Stimulated activated CD8-positive, alpha-beta memory T cell treated with anti-CD3 and anti-CD28 coated beads, Interleukin-4, amount 100 ng/mL, for 24 hours (primary cell): ENCODE measurements at regions not wholly inside any gene's neighbourhood (a gene's known extent, or its start where the extent isn't known, plus 50 kb on each side); places are given as distances from the start of the nearest gene placed in this dataset.
"Not testable (repeated sequence)": the region's sequence is repeated elsewhere in the genome, so short reads cannot be mapped to it uniquely, and the experiment has no call there.

ENCODE experiments used
- DNase-seq: peaks from one replicate; pipeline ENCODE4 v3.0.0-alpha.2; 2020; ENCODE audit warnings: low read depth

DNA sequence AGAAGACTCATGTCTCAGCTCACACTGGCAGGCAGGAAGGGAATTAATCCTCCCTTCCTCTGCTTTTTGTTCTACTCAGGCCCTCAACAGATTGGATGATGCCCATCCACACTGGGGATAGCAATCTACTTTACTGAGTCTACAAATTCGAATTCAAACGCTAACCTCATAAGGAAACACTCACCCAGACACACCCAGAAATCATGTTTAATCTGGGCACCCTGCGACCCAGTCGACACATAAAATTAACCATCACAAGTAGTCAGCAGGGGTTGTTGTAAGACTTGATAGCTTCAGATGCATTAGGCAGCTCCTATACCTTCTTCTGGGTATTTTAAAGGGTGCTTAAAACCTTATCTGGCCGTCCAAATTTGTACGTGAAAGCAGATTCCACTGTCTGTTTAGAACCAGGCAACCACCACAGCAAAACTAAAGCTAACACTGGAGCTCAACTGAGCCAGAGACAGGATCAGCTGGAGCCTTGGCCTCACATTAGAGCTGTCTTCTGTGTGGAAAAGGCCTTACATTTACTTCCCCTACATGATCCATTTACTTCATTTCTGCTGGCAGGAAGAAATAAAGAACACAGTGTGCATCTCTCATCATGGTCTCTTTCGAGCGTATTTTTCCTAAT, 407.3 kb upstream of the PPP2R3A start:
- DNase-seq, result no peak

DNA sequence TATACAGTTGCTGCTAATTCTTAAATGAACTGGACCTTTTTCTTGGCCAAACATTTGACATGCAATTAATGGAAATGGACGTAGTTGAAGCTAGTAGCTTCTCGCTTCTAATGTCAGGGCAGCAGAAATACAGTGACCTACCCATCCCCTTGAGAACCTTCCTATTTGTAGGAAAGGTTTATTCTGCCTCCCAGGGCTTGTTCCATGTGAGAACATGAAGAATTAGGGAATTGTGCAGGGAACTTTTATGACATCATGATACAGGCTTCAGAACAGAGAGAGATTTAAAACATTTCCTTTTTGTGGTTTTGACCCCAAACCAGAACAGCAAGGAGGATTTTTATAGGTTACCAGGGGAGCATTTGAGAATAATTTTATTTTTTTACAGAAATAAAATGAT, 406.6 kb upstream of the PPP2R3A start:
- DNase-seq, result no peak

DNA sequence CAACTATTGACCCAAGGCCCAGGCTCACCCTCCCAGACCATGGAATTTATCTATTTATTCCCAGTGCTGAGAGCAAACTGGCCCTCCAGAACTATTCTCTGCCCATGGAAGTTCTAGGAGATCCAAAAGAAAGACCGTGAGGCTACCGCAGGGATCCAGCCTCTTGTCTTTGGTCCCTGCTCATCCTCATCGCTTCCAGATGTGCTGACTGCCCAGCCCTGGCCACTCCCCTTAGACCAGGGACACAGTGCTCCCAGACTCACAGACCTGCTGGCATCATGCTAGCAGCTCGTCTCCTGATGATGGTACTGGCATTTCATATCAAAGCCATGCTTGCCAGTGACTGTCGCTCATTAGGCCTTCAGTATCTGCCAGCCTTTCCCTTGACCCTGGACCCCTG, 405.7 kb upstream of the PPP2R3A start:
- no peak for DNase-seq

DNA sequence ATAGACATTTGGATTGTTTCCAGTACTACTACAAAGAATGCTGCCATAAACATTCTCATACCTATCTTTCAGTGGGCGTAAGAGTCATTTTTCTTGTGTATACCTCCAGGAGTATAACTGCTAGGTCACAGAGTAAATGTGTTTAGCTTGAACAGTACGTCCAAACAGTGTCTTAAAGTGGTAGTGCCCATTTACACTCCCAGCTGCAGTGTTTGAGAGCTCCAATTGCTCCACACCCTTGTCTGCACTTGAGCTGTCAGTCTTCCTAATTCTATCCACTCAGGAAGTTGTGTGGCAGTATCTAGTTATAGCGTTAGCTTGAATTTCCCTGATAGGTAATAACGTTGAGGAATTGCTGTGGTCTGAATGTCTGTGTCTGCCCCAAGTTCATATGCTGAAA, 404.7 kb upstream of the PPP2R3A start:
- no peak for DNase-seq

DNA sequence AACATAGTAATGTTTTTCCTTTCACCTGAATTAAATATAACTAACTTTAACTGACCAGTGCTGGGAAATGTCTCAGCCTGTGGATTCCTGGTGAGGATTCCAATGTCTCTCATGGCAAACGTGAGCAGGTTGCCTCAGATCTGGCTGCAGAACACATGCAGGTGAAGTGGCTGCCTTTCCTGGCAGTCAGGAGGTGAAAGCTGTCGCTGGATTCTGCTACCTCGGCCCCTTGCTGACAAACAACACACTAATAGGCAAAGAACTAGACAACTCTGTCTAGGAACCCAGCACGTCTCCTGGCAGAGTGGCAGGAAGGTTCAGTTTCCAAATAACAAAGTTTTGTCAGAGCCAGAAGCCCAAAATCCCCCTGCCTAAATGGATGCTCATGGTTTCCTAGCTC, 400.8 kb upstream of the PPP2R3A start:
- DNase-seq, result no peak

DNA sequence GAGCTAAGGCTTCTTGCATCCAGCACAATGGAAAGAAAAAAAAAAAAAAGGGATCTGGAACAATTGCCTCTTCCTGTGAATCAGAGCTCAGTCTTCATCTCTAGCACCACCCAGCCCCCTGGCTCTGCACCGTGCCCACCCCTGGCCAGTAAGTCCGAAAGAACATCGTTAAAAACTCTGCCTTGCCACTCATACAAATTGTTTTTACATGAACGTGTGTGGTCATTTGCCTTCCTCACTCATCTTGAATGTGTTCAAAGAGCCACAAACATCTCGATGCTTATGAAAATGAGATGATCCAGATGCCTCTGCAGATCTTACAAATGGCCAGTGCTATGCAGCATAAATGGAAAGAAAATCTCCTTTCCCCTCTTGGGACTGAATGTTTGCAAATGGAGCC, 400.0 kb upstream of the PPP2R3A start:
- no peak for DNase-seq

DNA sequence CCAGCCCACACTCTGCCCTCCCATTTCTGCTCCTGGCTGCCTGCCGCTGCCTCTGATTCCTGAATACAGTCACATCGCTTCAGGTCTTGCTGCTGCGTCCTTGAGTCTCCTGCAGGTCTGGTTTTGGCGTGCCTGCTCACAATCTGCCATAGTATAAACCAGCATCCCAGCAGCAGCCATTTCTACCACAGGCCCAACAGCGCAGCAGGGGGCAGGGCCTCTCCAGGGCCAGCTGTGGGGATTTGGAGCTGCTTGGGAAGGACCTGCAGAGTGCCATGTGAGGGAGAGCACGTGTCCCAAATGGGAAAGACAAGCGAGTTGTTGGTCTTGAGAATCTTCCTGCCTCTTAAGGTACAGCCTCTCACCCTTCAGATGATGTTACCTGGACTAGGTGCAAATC, 398.3 kb upstream of the PPP2R3A start:
- no peak for DNase-seq

DNA sequence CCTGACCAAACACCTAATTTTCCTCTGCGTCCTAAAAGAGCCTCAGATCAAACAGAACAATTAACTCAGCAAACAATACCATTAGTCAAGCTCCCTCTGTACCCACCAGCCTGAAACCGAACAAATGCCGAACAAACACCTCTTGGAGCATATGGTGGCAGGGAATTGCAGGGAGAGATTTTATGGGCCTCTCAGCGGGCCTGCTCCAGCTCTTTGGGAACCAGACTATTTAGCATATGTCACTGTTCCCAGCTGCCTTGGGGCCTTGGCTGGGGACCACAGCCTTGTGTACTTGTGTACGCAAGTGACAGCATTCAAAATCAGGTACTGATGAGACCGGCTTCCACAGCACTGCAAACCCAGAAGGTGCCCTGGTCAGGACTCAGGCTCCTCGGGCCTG, 388.8 kb upstream of the PPP2R3A start:
- no peak for DNase-seq

DNA sequence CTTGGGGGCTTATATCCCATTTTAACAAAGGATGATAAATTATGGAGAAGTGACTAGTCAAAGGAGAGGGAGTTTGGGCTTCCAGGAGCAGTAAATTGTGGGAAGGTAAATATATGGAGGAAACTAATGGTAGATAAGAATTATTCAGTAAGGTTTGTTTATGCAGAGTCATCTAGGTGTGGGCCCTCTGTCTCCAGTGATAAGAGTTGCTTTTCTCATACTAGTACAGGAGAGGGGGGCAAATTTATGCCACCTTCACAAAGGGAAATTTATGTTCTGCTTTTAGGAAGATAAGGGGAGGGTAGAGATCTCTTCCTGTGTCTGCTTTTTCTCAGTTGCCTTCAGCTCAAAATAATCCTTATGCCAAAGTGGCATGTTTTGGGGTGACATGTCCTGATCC, 383.7 kb upstream of the PPP2R3A start:
- DNase-seq, result no peak

DNA sequence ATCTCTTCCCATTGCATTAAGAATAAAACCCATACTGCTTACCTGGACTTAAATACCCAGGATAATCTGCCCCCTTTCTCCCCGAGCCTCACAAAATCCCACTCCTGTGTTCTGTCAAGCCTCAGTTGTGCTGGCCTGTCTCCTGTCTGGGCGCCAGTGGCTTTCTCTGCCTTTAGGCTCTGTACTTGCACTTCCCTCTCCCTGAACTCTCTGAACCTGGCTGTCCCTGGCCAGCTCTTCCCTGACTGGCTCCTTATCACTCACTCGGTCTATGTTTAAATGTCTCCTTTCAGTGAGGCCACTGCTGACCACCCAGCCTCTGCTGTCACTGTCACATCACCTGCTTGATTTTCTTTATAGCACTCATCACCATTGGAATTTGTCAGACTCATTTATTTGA, 382.7 kb upstream of the PPP2R3A start:
- DNase-seq, result no peak

DNA sequence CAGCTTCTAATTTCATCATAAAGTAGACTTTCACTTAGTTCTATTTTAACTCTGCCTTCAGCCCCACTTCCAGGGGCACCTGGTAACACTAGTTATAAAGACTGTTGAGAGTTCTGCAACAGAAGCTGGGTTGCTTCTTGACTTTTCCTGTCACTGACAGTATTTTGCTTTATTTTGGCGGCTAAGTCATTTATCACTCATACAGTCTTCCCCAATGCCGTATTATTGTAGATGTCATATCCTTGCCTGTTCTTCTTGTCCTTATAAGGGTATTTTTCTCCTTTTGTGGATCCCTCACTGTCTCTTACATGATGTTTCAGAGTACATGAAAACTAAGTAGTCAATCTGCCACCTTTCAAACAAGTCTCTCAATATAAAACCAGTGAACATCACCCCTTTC, 369.0 kb upstream of the PPP2R3A start:
- DNase-seq, result no peak

DNA sequence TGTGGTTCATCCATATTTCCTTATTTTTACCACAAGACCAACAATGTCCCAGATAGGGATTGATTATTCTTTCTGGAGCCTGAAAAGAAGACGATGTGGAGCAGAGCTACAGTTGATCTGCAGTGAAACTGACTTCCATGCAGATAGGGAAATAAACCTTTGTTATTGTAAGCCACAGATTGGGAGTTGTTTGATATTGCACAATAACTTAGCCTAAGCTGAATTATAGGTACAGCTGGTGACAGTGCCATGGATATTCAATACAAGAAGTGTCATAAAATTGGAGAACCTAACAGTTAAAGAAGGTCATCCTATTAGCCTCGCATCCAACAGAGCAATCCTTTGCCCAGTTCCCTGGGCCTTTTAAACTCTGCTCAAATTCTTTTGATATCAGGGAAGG, 367.7 kb upstream of the PPP2R3A start:
- no peak for DNase-seq

DNA sequence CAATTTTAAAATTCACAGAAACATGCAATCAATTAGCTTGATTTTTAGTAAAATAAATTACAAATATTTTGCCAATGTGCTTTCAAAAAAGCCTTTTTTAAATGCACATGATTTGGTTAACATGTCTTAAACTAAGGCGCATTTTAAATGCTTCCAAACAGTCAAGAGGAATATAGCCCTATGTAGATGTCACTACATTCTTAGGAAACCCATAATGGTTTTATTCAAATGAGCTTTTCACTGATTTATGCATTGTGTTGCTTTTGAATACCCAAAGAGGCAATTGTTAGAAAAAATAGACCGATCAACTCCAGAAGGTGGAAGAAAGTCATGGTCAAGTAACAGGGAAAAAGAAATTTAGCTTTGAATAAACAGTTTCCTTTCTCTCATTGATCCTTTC, 366.9 kb upstream of the PPP2R3A start:
- no peak for DNase-seq

DNA sequence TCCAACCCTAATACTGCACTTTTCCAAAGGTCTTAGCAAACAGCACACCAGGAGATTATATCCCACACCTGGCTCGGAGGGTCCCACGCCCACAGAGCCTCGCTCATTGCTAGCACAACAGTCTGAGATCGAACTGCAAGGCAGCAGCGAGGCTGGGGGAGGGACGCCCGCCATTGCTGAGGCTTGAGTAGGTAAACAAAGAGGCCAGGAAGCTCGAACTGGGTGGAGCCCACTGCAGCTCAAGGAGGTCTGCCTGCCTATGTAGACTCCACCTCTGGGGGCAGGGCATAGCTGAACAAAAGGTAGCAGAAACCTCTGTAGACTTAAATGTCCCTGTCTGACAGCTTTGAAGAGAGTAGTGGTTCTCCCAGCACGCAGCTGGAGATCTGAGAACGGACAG, 361.0 kb upstream of the PPP2R3A start:
- DNase-seq, result not testable (repeated sequence)

DNA sequence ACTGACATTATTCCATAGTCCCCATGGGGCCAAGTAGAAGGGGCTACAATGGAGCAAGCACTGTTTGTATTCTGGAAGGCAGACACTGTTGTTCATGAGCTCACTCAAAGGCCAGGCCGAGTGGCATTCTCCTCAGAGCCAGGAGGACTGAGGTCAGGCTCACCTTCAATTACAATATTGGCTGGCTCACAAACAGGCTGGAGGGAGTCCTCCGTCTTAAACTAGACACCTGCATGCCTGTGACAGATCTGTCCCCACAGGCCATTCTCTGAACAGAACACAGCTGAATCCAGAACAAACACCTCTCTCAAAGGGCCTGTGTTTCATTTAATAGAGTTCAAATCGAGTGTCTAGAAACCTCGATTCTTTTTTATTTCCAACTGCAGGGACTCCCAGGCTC, 347.4 kb upstream of the PPP2R3A start:
- DNase-seq, result no peak

DNA sequence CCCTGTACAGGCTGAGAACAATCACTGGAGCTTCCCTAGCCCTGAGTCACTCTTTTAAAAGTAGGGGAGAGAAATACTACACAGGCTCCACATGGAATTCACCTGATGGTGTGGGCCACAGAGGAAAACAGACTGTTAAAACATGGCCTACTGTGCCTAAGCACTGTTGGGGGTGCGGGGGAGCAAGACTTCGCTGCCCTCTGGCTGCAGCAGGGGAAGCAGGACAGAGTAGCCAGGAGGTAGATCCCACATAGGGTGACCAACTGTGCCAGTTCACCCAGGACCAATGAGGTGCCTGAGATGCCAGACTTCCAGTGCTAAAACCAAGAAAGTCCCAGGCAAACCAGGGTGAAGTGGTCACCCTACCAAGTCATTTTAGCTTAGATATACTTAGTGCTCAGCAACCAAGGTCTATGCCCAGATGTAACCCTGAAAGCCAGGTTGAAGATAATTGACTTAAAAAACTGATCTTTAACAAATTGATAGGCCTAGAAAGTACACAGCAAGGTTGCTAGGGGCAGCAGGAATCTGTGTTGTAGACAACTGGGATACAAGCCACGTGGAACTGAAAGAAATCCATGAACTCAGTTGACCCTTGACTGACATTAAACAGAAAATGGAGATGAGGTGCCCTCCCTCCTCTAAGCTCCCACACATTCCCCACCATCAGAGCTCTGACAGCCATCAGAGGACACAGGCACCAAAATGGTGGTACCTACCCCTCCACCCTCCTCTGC, 344.2 kb upstream of the PPP2R3A start:
- no peak for DNase-seq

DNA sequence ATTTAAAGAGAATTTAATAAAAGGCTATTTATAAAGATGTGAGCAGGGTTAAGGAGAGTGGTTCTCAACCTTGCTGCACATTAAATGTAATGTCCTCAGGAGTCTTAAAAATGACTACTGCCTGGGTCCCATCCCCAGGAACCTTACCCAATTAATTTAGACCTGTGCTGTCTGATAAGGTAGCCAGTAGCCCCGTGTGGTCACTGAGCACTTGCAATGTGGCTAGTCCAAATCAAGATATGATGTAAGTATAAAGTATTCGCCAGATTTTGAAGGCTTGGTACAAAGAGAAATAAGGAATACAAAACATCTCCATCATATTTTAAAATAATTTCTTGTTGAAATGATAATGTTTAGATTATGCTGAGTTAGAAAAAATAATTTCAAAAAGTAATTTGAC, 343.3 kb upstream of the PPP2R3A start:
- DNase-seq, result no peak

DNA sequence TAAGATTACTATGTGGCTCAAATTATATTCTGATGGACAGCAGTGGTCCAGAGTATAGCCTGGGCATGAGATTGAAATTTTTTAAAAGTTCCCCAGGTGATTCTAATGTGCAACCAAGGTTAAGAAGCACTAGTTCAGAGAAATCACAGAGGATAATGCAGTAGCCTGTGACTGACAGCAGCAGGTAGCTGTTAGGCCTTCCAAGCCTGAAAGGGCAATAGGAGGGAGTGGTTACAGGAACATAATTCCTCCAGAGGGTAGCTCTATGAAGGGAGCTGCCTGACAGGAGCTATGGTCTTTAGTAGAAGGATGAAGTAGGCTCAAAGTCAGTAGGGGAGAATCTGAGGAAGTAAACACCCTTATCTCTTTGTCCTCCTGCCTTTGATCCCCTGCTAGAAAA, 342.9 kb upstream of the PPP2R3A start:
- no peak for DNase-seq

DNA sequence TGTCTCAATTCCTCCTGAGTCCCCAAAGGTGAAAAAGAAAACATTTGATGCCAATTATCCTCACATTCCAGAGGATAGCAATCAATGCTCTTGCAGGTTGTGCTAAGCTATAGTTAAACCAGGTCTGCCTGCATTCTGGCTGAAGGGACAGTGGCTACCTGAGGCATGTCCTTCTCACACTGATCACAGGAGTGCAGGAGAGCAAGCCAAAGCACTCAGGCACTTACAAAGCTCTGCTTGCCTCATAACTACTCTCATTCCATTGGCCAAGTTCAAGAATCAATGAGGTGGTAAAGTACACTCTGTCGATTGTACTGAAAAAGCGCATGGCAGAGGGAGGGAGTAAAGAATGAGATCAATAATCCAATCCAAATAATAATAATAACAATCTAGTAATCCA, 342.0 kb upstream of the PPP2R3A start:
- DNase-seq, result no peak

DNA sequence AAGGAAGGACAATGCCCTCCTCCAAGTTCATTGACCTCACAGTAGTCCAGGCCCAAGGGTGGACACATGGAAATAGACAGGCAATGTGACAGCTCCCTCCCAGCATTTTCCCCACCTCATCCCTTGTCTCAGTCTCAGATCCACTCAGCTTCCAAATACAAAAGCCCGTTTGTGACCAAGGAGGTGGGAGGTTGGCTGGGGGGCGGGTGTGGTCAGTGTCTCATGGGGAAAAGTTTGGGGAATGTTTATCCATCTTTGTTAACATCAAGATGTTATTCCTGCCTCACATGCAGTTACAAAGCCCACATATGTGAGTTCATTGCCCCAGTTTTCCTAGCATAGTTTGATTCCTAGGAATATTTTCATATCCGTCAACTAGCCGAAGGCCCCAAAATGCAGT, 338.5 kb upstream of the PPP2R3A start:
- DNase-seq, result no peak

DNA sequence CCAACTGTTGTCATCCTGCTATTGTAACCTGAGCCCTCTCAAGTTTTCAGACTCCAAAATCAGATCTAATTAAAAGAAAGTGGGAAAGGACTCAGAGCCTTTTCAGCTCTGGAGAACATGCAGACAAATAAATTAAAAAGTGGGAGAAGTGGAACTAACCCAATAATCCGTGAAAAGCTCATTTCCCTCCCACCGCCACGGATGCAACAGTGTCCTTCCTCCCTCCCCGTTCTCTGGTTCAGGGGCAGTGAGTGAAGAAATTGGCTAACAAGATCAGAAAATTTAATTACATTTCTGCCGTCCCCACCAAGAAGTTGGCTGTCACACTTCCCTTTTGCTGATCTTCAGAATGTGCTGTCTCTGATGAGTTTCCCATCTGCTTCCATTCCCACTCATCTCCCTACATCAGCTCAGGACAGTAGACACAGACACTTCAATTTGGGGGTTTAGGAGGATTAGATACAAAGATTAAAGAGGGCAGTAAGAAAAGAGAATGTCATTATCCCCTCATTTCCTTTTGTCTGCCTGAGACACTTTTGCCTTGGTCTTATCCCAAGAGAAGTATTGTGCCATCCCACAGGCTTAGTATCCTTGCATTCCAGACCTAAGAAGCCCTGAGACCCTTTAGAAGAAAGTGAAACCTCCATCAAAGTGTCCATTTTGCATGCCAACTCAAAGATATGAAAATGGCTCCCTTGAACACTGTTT, 335.7 kb upstream of the PPP2R3A start:
- DNase-seq, result no peak

DNA sequence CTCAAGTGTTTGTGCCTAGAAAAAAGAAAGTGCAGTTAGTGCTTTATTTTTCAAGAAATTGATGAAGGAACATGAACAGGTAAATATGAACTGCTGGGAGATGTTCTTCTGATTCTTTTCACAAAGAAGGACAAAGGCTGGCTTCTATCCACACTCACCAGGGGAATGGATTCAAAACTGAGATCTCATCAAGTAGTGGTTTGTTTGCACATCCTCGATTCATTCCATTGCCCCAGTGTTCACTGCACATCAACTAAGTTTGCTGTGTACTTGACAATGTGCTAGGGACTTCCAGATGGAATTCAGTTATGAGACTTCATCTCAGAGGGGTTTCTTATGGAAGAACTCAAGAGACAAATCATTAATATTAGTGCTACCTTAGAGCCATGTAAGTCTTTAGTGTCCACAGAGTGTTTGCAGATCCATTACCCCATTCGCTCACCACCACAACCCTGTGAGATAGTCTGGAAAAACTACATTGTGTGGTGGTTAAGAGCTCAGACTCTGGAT, 332.9 kb upstream of the PPP2R3A start:
- DNase-seq, result no peak

DNA sequence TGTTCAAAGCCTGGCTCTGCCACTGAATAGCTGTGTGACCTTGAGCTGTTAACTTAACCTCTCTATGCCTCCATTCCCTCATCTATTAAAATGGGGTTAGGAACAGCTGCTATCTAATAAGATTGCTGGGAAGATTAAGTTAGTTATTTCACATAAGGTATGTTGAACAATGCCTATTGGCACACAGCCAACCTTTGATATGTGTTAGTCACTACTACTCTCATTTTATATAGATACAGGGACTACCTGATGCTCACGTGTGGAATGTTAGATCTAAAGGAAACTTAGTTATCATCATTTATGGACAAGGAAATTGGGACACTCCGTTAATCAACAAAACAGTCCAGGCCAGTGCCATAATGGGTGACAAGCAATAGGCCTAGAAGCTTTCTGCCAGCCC, 332.4 kb upstream of the PPP2R3A start:
- DNase-seq, result no peak
